ENCODE measurements at regions not wholly inside any gene's neighbourhood (a gene's known extent, or its start where the extent isn't known, plus 50 kb on each side); places are given as distances from the start of the nearest gene placed in this dataset.
"Not testable (repeated sequence)": the region's sequence is repeated elsewhere in the genome, so short reads cannot be mapped to it uniquely, and the experiment has no call there.

DNA sequence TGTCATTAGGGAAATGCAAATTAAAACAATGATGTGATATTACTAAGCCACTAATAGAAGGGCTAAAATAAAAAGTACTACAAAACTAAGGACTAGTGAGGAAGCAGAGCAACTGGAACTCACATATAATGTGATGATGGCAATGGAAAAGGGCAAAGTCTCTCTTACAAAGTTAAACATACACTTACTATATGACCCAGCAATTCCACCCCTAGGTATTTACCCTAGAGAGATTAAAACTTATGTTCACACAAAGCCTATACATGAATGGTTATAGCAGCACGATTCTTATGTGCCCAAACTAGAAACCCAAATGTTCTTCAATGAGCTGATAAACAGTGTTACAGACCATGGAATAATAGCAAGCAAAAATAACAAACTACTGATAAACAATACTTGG lies 643.7 kb downstream of the TLE1 start:
- no peak overlapping the region for H3K9ac ChIP-seq (ENCODE audit: low read length)
- H3K36me3 ChIP-seq (ENCODE audit: control insufficient read depth, low read depth, low read length) = no peaks in the 10 kb centered on the region
- H3K27me3 ChIP-seq (ENCODE audit: control insufficient read depth, insufficient read depth, low read length) = no peaks in the 10 kb centered on the region
- no peaks in the 10 kb centered on the region for H3K4me1 ChIP-seq (ENCODE audit: control insufficient read depth, low read depth, low read length)
- no peak overlapping the region for H3K4me3 ChIP-seq (ENCODE audit: low read length)
- H3K27ac ChIP-seq (ENCODE audit: low read length) = no peak overlapping the region
- no peaks in the 10 kb centered on the region for H3K9me3 ChIP-seq (ENCODE audit: control insufficient read depth, low read depth, low read length)

DNA sequence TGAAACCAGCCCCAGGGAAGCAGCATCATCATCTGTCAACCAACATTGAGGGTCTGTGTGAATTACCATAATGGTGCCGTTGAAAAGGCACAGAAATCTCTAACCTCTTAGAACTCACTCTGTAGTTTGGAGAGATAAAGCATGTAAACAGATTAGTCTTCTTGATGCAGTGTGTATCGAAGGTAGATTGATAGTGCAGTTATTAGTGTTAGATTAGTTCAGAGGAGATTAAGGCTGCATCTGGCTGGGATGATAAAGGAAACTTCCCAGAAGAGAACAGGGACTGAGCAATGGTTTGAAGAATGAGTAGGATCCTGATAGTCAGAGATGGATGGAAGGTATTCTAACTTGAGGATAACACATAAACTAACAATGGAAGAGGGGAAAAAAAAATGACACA lies 651.5 kb downstream of the TLE1 start:
- no peaks in the 10 kb centered on the region for H3K9me3 ChIP-seq (ENCODE audit: control insufficient read depth, low read depth, low read length)
- no peak overlapping the region for H3K27ac ChIP-seq (ENCODE audit: low read length)
- no peaks in the 10 kb centered on the region for H3K36me3 ChIP-seq (ENCODE audit: control insufficient read depth, low read depth, low read length)
- no peaks in the 10 kb centered on the region for H3K4me1 ChIP-seq (ENCODE audit: control insufficient read depth, low read depth, low read length)
- H3K9ac ChIP-seq (ENCODE audit: low read length) = no peak overlapping the region
- no peak overlapping the region for H3K4me3 ChIP-seq (ENCODE audit: low read length)
- H3K27me3 ChIP-seq (ENCODE audit: control insufficient read depth, insufficient read depth, low read length) = no peaks in the 10 kb centered on the region

DNA sequence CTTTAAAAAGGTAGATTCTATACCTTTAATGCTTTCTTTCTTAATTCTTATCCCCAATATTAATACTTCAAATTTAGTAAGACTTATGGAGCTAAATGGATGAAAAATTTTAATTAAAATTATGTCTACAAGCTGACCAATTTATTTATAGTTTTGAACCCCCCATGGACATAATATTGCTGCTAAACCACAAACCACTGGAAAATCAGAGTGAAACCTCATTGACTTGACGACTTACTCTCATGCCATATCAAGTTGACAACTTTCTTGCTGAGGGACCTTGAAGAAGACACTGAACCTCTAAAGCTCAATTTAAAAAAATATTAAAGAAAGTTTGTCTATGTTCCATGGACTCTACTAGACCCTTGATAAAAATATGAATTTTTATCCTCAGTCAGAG lies 653.7 kb downstream of the TLE1 start:
- Histone ChIP-seq H3K9ac (ENCODE audit: low read length) (no peak overlapping the region), H3K9me3 (ENCODE audit: control insufficient read depth, low read depth, low read length) (no peaks in the 10 kb centered on the region), H3K27ac (ENCODE audit: low read length) (no peak overlapping the region), H3K36me3 (ENCODE audit: control insufficient read depth, low read depth, low read length) (no peaks in the 10 kb centered on the region), H3K4me3 (ENCODE audit: low read length) (no peak overlapping the region), H3K27me3 (ENCODE audit: control insufficient read depth, insufficient read depth, low read length) (no peaks in the 10 kb centered on the region), H3K4me1 (ENCODE audit: control insufficient read depth, low read depth, low read length) (no peaks in the 10 kb centered on the region)

DNA sequence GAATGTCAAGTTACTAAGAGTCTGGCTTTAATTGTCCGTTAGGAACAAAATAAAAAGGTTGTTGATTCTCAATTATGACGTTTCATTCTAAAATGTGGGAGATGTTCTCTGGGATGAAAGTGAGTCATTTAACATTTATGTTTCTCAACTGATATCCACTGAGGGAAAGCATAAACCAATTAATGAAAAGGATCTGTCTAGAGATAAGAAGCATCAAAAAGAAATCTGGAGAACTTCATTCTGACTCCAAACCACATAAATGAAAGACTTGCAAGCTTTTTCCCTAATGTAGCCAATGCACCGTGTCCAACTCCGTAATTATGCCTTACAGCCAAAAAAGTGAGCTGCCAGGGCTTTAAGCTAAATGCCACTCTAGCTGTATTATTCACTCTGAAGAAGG lies 654.2 kb downstream of the TLE1 start:
- Histone ChIP-seq H3K36me3 (ENCODE audit: control insufficient read depth, low read depth, low read length) (no peaks in the 10 kb centered on the region), H3K4me1 (ENCODE audit: control insufficient read depth, low read depth, low read length) (no peaks in the 10 kb centered on the region), H3K9ac (ENCODE audit: low read length) (no peak overlapping the region), H3K27ac (ENCODE audit: low read length) (no peak overlapping the region), H3K4me3 (ENCODE audit: low read length) (no peak overlapping the region), H3K9me3 (ENCODE audit: control insufficient read depth, low read depth, low read length) (no peaks in the 10 kb centered on the region), H3K27me3 (ENCODE audit: control insufficient read depth, insufficient read depth, low read length) (no peaks in the 10 kb centered on the region)

DNA sequence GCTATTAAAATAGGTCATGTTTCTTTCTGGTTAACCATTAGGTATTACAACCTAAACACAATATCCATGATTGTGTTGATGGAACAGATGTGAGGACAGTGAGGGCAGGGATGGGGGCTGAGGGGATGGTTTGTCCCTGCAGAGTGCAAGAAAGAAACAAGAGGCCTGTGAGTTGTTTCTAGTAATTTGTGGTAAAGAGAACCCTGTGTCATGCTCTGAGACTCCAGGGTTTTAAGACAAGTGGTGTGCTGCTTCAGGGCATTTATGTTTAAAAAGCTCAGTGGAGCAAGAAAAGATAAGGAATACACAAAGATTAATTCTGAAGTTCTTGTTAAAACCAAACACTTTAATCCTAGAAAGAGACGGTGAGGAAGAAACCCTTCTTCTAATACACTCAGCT lies 656.5 kb downstream of the TLE1 start:
- H3K4me3 ChIP-seq (ENCODE audit: low read length) = no peak overlapping the region
- H3K27ac ChIP-seq (ENCODE audit: low read length) = no peak overlapping the region
- no peaks in the 10 kb centered on the region for H3K27me3 ChIP-seq (ENCODE audit: control insufficient read depth, insufficient read depth, low read length)
- no peaks in the 10 kb centered on the region for H3K36me3 ChIP-seq (ENCODE audit: control insufficient read depth, low read depth, low read length)
- no peaks in the 10 kb centered on the region for H3K4me1 ChIP-seq (ENCODE audit: control insufficient read depth, low read depth, low read length)
- no peak overlapping the region for H3K9ac ChIP-seq (ENCODE audit: low read length)
- no peaks in the 10 kb centered on the region for H3K9me3 ChIP-seq (ENCODE audit: control insufficient read depth, low read depth, low read length)

DNA sequence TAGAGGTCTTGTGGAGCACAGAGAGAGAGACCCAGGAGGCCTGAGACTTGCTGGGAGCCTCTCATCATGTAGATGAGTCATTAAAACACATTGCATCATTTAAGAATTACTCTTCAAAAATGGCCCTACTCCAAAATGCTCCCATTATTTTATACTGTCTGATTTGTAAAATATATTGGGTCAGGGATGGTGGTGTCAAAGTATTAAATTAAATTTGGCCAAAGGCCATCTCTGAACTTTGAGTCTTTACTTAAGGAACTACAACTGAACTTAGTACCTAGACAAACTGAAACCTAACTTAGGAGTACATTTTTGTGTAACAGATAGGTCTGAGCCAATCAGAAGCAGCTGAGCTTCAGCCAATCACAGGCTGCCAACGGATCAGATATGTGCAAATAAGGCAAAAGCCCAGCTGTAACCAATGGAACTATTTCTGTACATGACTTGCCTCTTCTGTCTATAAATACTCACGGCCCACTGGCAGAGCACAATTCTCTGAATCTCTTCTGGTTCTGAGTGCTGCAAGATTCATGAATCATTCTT lies 657.2 kb downstream of the TLE1 start:
- Histone ChIP-seq H3K27me3 (ENCODE audit: control insufficient read depth, insufficient read depth, low read length) (no peaks in the 10 kb centered on the region), H3K27ac (ENCODE audit: low read length) (no peak overlapping the region), H3K9me3 (ENCODE audit: control insufficient read depth, low read depth, low read length) (no peaks in the 10 kb centered on the region), H3K9ac (ENCODE audit: low read length) (no peak overlapping the region), H3K4me3 (ENCODE audit: low read length) (no peak overlapping the region), H3K36me3 (ENCODE audit: control insufficient read depth, low read depth, low read length) (no peaks in the 10 kb centered on the region), H3K4me1 (ENCODE audit: control insufficient read depth, low read depth, low read length) (no peaks in the 10 kb centered on the region)

DNA sequence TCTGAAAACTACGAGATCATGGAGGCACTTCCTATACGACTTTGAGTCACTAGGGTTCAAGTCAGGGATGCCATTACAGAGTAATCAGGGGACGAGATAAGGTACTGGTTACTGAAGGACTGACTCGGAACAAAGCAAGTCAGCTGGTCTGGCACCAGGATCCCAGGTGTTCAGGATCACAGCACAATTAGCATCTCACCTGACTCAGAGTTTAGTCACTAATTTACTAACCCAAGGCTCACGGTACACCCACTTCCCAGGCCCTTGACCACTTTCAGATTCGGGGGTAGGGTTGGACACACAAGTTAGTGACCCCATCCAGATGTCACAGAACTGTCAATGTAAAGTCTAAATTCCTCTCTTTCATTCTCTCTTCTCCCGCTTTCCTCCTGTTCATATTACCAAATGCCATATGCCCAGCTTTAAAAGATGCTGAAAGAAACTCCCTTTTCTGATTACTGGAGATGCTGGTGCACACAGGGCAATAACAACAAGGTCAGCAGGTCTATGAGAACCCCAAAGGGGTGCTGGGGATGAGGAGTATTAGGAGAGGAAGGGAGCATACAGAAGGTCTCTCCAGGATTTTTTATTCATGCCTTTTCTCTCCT lies 657.8 kb downstream of the TLE1 start:
- no peaks in the 10 kb centered on the region for H3K9me3 ChIP-seq (ENCODE audit: control insufficient read depth, low read depth, low read length)
- no peaks in the 10 kb centered on the region for H3K4me1 ChIP-seq (ENCODE audit: control insufficient read depth, low read depth, low read length)
- H3K9ac ChIP-seq (ENCODE audit: low read length) = no peak overlapping the region
- no peaks in the 10 kb centered on the region for H3K27me3 ChIP-seq (ENCODE audit: control insufficient read depth, insufficient read depth, low read length)
- no peak overlapping the region for H3K27ac ChIP-seq (ENCODE audit: low read length)
- H3K4me3 ChIP-seq (ENCODE audit: low read length) = no peak overlapping the region
- no peaks in the 10 kb centered on the region for H3K36me3 ChIP-seq (ENCODE audit: control insufficient read depth, low read depth, low read length)

DNA sequence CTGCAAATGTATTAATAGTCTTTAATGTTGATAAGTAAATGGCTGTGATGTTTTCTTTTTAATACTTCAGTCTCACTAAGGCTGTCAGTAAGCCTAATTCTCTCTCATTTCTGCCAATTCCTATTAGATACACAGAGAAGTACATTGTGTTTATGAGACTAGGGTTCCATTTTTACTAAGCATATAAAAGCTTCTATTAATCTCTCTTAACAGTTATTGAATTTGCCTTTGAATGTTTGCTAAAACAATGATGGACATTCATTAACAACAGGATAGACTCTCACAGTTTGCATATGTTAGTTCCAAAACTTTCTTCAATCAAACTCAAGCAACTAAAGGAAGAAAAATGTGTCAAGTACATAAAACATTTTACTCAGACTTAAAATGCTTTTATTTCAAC lies 659.3 kb downstream of the TLE1 start:
- Histone ChIP-seq H3K9me3 (ENCODE audit: control insufficient read depth, low read depth, low read length) (no peaks in the 10 kb centered on the region), H3K4me1 (ENCODE audit: control insufficient read depth, low read depth, low read length) (no peaks in the 10 kb centered on the region), H3K4me3 (ENCODE audit: low read length) (no peak overlapping the region), H3K27me3 (ENCODE audit: control insufficient read depth, insufficient read depth, low read length) (no peaks in the 10 kb centered on the region), H3K27ac (ENCODE audit: low read length) (no peak overlapping the region), H3K9ac (ENCODE audit: low read length) (no peak overlapping the region), H3K36me3 (ENCODE audit: control insufficient read depth, low read depth, low read length) (no peaks in the 10 kb centered on the region)

DNA sequence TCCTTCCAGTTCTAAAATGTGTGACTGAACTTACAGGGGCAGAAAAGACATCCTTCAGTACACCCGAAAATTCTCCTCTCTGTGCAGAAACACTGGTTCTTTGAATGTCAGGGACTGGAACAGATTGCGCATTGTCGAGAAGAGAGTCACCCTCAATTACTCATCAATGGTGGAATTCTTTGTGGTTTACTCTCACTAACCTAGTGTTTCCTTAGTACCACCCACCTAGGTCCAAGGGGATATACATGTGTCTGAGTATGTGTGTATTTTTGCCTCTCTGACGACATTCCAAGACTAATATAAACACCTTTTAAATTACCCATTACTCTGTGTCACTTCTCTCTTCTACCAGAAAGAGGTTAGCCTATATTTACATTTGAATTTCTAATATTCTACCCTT lies 660.8 kb downstream of the TLE1 start:
- Histone ChIP-seq H3K27ac (ENCODE audit: low read length) (no peak overlapping the region), H3K4me1 (ENCODE audit: control insufficient read depth, low read depth, low read length) (no peaks in the 10 kb centered on the region), H3K4me3 (ENCODE audit: low read length) (no peak overlapping the region), H3K9ac (ENCODE audit: low read length) (no peak overlapping the region), H3K36me3 (ENCODE audit: control insufficient read depth, low read depth, low read length) (no peaks in the 10 kb centered on the region), H3K27me3 (ENCODE audit: control insufficient read depth, insufficient read depth, low read length) (no peaks in the 10 kb centered on the region), H3K9me3 (ENCODE audit: control insufficient read depth, low read depth, low read length) (no peaks in the 10 kb centered on the region)

DNA sequence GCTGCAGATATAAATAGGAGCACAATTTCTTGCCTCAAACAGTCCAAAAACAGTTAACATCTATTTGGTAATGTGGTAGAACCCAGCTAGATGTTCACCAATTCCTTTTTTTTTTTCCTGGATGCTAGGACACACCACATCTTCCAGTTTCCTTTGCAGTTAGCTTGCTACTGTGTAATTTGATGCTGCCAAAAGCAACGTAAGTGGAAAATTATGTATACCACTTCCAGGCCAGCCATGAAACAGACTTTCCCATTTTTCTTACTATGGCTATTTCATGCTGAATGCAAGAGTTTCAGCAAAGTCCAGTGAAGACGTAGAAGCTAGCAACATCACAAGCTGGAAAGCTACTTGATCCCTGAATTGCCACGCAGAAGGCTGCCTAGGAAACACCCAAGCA lies 667.2 kb downstream of the TLE1 start:
- Histone ChIP-seq H3K9ac (ENCODE audit: low read length) (no peak overlapping the region), H3K27ac (ENCODE audit: low read length) (no peak overlapping the region), H3K27me3 (ENCODE audit: control insufficient read depth, insufficient read depth, low read length) (no peaks in the 10 kb centered on the region), H3K9me3 (ENCODE audit: control insufficient read depth, low read depth, low read length) (no peaks in the 10 kb centered on the region), H3K36me3 (ENCODE audit: control insufficient read depth, low read depth, low read length) (no peaks in the 10 kb centered on the region), H3K4me1 (ENCODE audit: control insufficient read depth, low read depth, low read length) (no peaks in the 10 kb centered on the region), H3K4me3 (ENCODE audit: low read length) (no peak overlapping the region)

DNA sequence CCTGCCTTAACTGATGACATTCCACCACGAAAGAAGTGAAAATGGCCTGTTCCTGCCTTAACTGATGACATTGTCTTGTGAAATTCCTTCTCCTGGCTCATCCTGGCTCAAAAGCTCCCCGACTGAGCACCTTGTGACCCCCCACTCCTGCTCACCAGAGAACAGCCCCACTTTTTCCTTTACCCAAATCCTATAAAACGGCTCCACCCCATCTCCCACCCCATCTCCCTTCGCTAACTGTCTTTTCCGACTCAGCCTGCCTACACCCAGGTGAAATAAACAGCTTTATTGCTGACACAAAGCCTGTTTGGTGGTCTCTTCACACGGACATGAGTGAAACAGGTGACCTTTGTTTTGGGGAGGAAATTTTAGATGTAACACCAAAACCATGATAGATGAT lies 674.4 kb downstream of the TLE1 start:
- not testable (repeated sequence) for H3K9me3 ChIP-seq (ENCODE audit: control insufficient read depth, low read depth, low read length); H3K9ac ChIP-seq (ENCODE audit: low read length); H3K27me3 ChIP-seq (ENCODE audit: control insufficient read depth, insufficient read depth, low read length); H3K4me3 ChIP-seq (ENCODE audit: low read length); H3K36me3 ChIP-seq (ENCODE audit: control insufficient read depth, low read depth, low read length); H3K4me1 ChIP-seq (ENCODE audit: control insufficient read depth, low read depth, low read length); H3K27ac ChIP-seq (ENCODE audit: low read length)

DNA sequence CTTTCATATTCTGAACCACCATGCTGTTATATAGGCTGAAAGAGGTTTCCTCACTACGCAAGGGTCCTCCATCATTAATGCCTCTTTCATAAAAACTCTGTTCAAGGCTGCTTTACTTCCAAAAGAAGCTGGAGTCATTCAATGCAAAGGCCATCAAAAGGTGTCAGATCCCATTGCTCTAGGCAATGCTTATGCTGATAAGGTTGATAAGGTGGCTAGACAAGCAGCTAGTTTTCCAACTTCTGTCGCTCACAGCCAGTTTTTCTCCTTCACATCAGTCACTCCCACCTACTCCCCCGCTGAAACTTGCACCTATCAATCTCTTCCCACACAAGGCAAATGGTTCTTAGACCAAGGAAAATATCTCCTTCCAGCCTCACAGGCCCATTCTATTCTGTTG lies 676.2 kb downstream of the TLE1 start:
- H3K27ac ChIP-seq (ENCODE audit: low read length); H3K4me1 ChIP-seq (ENCODE audit: control insufficient read depth, low read depth, low read length); H3K9ac ChIP-seq (ENCODE audit: low read length); H3K4me3 ChIP-seq (ENCODE audit: low read length); H3K9me3 ChIP-seq (ENCODE audit: control insufficient read depth, low read depth, low read length); H3K27me3 ChIP-seq (ENCODE audit: control insufficient read depth, insufficient read depth, low read length); H3K36me3 ChIP-seq (ENCODE audit: control insufficient read depth, low read depth, low read length): not testable (repeated sequence)

Data from iPS-18a (cell line).